WERI-Rb-1 (cell line): ENCODE measurements at regions not wholly inside any gene's neighbourhood (a gene's known extent, or its start where the extent isn't known, plus 50 kb on each side); places are given as distances from the start of the nearest gene placed in this dataset.
A peak's percentile ranks its signal among the peaks of the same experiment; 100 is the strongest.
"Not testable (repeated sequence)": the region's sequence is repeated elsewhere in the genome, so short reads cannot be mapped to it uniquely, and the experiment has no call there.

Experiments
- DNase-seq: peaks from one replicate; pipeline ENCODE4 v3.0.0-alpha.2; 2020
- H3K27ac ChIP-seq: fragments of 250-450 bp; sonication (Bioruptor Pico); 2 replicates; pipeline ENCODE4 v1.5.1; 2020; ENCODE audit warnings: mild to moderate bottlenecking, moderate library complexity
- H3K27me3 ChIP-seq: fragments of 250-450 bp; sonication (Bioruptor Pico); 2 replicates; pipeline ENCODE4 v1.5.1; 2021; ENCODE audit warnings: mild to moderate bottlenecking, low read depth, moderate library complexity; ENCODE audit not compliant: insufficient read depth, severe bottlenecking
- H3K36me3 ChIP-seq: fragments of 250-450 bp; sonication (Bioruptor Pico); 2 replicates; pipeline ENCODE4 v1.5.1; 2020; ENCODE audit warnings: mild to moderate bottlenecking, moderate library complexity
- H3K4me3 ChIP-seq: 2 replicates; pipeline ENCODE4 v1.5.1; 2011; ENCODE audit warnings: low read depth, mild to moderate bottlenecking, control low read depth, low read length
- H3K9me3 ChIP-seq: fragments of 250-450 bp; sonication (Bioruptor Pico); 2 replicates; pipeline ENCODE4 v1.5.1; 2021; ENCODE audit warnings: mild to moderate bottlenecking, moderate library complexity; ENCODE audit not compliant: severe bottlenecking

- H3K27me3 ChIP-seq, H3K4me3 ChIP-seq, H3K27ac ChIP-seq, DNase-seq, H3K36me3 ChIP-seq, H3K9me3 ChIP-seq: not testable (repeated sequence)
These were observed 2966.9 kb downstream of the RPIA start for GRCh38 chr2:91658336-91658735.

GRCh38 chr2:91659189-91659916 lies 2967.9 kb downstream of the RPIA start:
- not testable (repeated sequence) for H3K4me3 ChIP-seq, H3K27ac ChIP-seq, H3K9me3 ChIP-seq, H3K27me3 ChIP-seq, H3K36me3 ChIP-seq, DNase-seq

GRCh38 chr2:91659917-91660275 lies 2968.4 kb downstream of the RPIA start:
- not testable (repeated sequence) for H3K27me3 ChIP-seq, H3K36me3 ChIP-seq, H3K27ac ChIP-seq, H3K9me3 ChIP-seq
- peak overlapping the region; percentile 32 for H3K4me3 ChIP-seq
- peak; percentile 46 for DNase-seq

- H3K27ac ChIP-seq, H3K27me3 ChIP-seq, H3K9me3 ChIP-seq, DNase-seq, H3K36me3 ChIP-seq, H3K4me3 ChIP-seq: not testable (repeated sequence)
These were observed 2975.9 kb downstream of the RPIA start for GRCh38 chr2:91667341-91667740.

GRCh38 chr2:91685541-91685940 lies 2994.1 kb downstream of the RPIA start:
- H3K9me3 ChIP-seq, H3K27me3 ChIP-seq, DNase-seq, H3K36me3 ChIP-seq, H3K4me3 ChIP-seq, H3K27ac ChIP-seq: not testable (repeated sequence)

- H3K36me3 ChIP-seq, H3K27ac ChIP-seq, H3K4me3 ChIP-seq, H3K27me3 ChIP-seq, H3K9me3 ChIP-seq: not testable (repeated sequence)
- DNase-seq = peak; percentile 6
These were observed 2994.6 kb downstream of the RPIA start for GRCh38 chr2:91686046-91686445.
